HG03520 (cell line): ENCODE measurements at regions not wholly inside any gene's neighbourhood (a gene's known extent, or its start where the extent isn't known, plus 50 kb on each side); places are given as distances from the start of the nearest gene placed in this dataset.
"Not testable (repeated sequence)": the region's sequence is repeated elsewhere in the genome, so short reads cannot be mapped to it uniquely, and the experiment has no call there.

Source experiments
- ATAC-seq: cut with Tn5 transposase; IDR thresholded peaks from one replicate; pipeline ENCODE4 v1.9.1; 2021; ENCODE audit warnings: mild to moderate bottlenecking, moderate library complexity; ENCODE audit not compliant: unreplicated experiment

DNA sequence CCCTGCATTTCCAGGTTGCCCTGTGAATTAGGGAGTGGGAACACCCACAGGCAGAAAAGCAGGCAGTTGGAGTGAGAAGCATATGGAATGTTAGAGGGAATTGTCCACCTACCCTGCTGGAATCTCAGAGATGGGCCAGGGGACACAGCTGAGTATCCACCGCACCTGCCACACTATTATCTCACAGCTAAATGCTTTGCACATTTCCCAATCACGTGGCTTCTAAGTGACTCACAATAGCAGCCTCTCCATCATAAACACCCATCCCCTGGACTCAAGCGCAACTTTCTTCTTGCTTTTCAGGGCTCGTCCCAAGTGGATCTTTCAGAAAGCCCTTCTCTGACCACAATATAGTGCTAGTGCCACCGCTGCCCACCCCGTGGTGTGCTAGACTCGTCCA is 389.0 kb upstream of the LMCD1 start:
- ATAC-seq: no peak

DNA sequence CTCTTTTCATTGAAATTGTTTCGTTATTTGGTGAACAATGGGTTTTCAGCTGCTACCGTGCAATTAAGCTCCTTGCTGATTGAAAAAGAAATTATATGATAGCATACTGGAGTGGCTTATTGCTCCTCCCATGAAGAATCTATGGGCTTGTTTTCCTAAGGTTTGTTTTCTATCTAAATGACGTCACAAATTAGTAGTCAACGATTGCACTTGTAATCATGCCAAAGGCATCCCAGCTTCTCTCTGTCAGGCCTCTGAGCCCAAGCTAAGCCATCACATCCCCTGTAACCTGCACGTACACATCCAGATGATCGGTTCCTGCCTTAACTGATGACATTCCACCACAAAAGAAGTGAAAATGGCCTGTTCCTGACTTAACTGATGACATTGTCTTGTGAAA is 388.0 kb upstream of the LMCD1 start:
- ATAC-seq: no peak

DNA sequence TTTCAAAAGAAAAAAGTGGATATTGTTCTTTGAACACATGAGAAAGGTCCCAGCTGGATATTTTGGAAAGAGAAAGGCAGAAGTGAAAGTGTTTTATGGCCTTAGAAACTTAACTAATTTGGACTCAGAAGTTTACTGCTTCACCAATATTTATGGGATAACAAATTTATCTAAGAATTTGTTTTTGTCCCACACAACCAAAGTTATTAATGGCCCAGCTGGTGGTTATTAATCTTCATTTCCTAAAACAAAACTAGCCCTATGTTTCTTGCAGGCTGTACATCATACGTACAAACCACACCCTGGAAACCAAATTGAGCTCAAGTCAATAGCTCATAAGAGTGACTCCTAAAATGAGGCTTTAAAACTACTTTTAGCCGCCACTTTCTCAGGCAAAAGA is 372.9 kb upstream of the LMCD1 start:
- ATAC-seq: no peak

DNA sequence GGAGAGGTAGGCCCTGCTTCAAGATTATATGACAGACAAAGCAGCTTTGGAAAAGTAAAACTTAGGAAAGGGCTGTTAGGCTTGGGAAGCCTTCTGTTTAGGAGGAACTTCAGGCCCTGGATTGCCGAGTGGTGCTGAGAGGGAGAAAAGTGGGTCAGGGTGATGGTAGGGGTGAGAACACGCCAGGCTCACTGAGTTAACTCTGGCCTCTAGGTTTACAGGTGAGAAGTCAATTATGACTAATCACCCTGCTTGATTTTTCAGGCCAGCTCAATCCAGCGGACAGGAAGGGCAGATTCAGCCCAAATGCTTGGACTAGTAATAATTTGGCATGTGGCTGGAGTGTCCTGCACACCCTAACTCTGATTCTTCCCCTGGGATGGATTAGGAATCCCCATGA is 365.1 kb upstream of the LMCD1 start:
- no peak for ATAC-seq

DNA sequence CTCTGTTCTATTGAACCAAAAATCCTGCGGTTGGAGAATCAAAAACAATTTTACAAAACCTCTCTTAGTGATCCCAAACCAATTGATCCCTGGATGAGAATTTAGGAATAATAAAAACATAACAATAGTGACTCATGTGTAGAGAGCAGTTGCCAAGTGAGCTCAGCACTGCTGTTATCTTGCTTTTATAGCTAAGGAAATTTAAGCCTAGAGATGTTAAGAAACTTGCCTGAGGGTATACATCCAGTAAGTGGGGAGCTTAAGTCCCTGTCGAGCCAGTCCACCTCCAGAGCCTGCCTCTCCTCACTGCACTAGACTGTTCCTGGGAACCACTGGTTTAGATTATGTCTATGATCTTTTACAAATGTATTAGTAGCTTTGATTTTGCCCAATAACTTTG is 358.4 kb upstream of the LMCD1 start:
- no peak for ATAC-seq

DNA sequence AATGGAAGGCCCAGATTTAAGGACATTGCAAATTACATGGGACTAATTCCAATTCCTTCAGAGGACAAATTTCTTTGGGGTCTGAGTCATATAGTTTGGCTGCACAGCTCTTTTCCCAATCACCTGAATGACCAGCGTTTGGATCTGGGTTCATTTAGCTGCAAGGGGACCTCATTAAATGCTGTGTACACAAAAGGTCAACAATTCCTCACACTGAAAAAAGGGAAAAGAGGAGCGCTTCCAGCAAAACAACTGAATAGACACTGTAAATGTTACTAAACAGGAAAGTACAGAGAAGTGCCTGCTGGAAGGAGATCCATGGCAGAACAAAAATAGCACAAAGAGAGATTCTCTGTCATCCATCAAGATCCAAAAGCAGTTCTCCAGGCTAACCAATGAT is 356.0 kb upstream of the LMCD1 start:
- no peak for ATAC-seq

DNA sequence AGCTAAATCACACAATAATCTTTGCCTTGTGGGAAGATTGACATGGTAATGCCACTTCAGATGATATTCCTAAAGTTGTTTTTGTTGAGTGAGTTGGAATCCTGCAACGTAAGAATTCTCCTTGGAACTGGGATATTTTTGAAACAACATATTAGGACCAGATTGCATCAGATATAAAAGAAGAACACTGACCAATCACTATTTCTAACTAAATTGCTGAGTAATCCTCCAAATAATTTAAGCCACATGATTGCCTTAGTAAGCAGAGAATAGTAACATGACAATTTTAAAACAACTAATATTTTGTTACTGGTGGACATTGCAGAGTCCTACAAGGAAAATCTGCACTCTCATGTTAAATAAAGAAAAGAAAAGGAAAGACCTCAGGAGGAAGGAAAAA is 353.9 kb upstream of the LMCD1 start:
- no peak for ATAC-seq

DNA sequence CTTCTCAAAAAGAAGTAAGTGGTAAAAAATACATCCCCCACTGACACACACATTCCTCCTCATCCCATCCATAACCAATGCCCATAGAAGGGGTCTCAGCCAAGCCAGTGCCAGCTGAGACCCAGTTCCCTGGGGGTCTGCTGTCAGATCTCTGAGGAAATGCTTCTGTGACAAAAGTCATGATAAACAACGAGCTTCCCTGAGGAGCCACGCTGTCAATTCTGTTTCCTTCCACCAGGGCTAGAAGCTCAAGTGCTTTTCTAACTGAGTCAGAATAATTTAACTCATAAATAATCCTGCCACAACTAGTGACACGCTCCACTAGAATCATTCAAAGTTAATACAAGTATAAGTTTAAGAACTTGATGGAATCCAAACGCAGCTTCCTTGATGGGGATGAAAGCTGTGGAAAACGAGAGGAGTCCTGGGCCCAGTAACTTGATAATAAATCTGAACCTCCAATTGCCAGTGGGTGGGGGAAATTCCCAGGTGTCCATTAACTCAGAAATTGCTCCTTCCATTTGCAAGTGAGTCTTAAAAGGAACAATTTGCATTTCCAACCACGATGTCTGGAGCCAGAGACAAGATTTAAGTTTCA is 348.7 kb upstream of the LMCD1 start:
- ATAC-seq: no peak

DNA sequence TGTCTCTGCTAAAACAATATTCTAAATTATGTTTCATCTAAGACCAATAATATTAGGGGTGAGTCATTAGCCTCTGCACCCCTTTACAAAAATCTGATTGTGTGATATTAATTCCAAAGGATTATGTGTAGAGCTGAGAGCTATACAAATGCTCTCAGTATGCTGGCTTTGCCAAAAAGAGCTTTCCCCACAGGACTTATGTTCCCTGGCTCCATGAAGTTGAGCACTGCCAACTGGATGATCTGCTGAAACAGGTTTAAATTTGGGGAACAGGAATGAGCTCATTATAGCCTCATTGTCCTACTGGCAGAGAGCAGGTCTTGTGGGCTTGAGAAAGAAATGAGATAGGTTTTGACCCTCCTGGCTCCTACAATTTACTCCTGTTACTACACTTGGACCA is 347.8 kb upstream of the LMCD1 start:
- no peak for ATAC-seq

DNA sequence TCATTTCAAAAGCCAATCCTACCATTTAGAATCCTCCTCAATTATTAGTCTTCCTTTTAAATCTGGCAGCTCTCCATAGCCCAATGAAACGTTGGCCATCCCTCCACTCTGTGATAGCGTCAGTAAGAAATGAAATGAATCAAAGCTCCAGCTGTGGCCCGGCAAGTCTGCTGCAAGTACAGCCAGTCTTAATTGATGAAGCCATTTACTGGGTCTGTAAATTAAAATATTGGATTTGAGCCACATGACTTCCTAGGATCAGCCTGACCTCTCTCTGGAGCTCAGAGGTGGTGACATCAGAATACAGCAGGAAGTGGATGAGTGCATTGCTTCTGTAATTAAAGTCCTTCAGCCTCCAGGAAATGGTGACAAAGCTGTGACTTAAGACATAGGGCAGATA is 347.0 kb upstream of the LMCD1 start:
- ATAC-seq: no peak

DNA sequence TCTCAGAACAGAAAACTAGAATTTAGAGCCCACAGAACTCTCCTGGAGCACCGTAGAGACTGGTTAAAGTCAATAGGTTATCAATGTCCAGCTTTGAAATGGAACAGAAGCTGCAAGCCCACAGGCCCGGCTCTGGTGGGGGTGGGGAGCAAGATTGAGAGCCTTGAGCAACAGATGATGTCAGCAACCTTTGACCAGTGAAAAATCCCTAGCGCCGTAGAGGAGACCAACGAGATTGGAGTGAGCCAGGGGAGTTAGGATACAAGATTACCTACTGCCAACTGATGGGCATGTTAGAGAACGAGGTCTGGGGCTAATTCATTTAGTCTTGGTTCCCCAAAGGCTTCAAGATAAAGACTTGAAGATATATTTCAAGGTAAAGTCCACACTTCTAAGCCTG is 345.5 kb upstream of the LMCD1 start:
- no peak for ATAC-seq

DNA sequence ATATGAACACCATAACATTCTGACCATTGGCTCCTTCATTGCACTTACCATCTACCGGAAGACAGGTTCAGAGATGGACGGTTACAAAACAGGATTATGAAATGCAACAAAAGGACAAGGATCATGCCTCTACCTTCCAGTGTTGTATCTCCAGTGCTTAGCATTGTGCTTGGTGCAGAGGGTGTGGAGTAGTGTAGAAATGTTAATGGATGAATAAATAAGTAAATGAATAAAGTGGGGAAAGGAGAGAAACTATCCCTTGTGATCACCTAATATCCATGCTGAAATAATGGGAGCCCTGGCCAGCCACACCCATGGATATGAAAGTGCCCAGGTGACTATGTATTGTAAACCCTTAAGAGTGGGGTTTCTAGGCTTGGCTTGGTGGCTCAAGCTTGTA is 344.8 kb upstream of the LMCD1 start:
- no peak for ATAC-seq

DNA sequence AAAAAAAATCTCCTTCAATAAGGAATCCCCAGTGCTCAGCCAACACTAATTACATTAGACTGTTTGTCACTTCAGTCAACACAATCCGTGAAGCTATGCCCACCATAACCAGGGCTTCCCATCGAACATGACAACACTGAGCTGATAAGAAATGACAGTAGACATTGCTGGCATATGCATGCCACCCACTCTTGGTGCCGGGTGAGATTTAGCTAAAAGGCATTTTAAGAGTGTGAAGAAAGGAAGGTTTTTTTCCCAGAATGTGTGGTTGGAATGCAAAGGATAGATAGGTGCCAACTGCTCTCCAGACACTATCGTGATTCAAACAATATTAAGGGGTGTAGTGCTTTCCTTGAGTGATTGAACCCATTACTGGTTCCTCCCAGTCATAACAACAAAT is 344.0 kb upstream of the LMCD1 start:
- no peak for ATAC-seq

DNA sequence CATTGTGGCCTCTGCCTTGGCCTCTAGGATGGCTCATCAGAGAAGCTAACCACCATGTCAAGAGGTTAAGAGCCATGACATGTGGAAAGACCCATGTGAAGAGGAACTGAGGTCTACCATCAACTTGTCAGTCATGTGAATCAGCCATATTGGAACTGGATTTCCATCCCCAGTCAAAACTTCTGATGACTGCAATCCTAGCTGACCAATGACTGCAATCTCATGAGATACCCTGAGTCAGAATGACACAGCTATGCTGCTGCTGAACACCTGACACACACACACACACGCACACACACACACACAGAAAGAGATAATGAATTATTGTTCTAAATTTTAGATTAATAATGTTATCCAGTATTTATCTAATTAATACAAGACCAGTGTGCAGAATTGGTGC is 337.5 kb upstream of the LMCD1 start:
- ATAC-seq: no peak

DNA sequence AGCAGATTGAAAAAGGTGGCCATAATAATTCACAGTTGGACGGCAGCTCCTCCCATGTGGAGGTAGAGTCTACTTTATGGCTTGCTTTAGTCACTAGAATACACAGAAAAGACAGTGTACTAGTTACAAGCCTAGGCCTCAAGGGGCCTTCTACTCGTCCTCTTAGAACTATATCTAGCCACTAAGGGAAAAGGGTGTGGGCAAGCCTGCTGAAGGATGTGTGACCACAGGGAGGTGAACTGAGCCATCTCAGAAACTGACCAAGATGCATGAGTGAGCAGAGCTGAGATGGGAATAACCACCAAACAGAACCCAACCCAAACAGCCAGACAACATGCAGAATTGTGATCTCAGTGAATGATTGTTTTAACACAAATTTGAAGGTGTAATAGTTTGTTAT is 335.6 kb upstream of the LMCD1 start:
- ATAC-seq: no peak

DNA sequence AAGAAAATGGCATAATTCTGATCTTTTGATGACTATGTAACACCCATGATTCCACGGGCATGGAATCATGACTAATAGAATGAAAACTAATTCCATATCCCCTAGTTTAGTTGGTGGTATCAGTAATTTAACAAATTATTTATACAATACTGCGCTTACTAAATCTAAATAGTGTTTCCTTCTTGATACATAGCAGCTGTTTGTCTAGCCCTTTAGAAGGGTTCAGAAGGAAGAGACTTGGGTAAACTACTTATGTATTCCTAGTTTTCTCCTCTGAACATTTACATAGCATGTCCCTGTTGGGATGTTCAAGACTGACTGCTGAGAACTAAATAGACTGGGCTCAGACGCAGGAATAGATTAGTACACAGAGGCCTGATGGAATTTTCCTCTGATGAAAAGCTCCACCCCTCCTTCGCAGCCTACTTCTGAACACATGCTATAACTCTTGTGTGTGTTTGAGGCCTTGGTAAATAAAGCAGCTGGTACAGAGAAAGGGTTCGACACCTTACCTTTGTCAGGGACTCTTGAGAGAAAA is 330.6 kb upstream of the LMCD1 start:
- ATAC-seq: no peak

DNA sequence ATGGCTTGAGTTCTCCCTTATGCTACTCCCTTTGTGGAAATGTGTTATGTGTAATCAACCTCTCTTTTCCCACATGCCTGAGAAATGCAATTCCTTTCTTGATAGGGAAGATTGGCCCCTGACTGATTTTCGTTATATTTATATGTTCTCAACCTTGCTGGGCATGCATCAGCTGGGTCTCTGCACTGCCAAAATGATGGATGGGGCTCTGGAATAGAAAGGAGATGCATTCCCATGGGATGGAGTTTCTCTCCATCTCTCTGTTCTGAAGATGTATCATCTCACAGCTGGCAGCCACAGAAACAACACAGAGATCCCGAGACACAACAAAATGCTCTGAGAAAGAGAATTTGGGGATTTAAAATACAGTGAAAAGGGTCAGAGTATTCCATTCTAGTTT is 327.7 kb upstream of the LMCD1 start:
- no peak for ATAC-seq

DNA sequence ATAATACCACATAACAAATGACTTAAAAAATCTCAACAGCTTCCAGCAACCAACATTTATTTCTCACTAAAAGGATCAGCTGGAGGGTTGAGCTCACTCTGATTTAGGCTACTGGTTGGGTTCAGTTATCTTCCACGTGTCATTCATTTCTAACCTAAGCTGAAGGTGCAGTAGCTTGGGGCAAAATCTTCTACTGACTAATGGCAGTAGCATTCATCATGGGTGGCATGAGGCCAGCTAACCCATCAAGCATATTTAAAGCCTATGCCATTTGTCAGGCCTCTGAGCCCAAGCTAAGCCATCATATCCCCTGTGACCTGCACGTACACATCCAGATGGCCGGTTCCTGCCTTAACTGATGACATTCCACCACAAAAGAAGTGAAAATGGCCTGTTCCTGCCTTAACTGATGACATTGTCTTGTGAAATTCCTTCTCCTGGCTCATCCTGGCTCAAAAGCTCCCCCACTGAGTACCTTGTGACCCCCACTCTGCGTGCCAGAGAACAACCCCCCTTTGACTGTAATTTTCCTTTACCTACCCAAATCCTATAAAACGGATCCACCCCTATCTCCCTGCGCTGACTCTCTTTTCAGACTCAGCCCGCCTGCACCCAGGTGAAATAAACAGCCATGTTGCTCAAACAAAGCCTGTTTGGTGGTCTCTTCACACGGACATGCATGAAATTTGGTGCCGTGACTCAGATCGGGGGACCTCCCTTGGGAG is 324.7 kb upstream of the LMCD1 start:
- not testable (repeated sequence) for ATAC-seq

DNA sequence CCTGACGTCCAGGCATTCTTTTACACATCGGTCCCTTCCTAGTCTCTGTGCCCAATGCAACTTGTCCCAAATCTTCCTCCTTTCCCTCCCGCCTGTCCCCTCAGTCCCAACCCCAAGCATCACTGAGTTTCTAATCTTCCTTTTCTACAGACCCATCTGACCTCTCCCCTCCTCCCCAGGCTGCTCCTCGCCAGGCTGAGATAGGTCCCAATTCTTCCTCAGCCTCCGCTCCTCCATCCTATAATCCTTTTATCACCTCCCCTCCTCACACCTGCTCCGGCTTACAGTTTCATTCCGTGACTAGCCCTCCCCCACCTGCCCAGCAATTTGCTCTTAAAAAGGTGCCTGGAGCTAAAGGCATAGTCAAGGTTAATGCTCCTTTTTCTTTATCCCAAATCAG is 323.1 kb upstream of the LMCD1 start:
- not testable (repeated sequence) for ATAC-seq

DNA sequence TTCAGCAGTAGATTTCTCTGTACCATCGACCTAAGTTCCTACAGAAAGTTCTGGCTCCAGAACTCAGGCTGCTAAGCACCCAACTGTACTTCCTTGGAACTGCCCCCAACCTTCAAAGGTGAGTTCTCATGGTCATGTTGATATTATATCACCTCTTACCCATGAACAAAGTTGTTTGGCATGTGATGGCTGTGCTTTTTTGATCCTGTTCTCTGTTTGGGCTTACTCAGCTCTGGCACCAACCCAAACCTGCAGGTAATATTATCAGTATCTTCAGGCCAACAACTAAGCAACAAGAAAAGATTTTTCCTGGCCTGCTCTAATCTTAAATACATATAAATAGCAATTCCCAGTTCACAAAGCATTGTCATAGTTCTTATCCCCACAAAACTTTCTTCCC is 318.7 kb upstream of the LMCD1 start:
- no peak for ATAC-seq

DNA sequence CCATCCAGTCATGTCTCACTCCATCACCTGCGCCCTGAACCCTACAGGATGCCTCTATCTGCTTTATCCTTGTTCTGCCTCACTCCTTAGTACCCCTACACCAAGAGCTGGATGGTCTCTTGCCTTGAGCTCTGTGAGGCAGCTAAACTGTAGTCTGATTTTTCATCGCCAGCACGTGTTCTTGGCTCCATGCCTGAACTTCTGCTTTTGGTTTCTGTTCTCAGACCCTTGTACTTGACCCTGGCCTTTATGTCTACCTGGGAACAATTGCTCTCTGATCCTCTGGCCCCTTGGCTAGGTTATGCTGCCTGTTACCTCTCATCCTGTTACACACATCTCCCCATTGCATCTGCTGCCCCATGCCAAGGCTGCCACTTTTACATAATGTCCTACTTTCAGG is 318.0 kb upstream of the LMCD1 start:
- peak; percentile 77 for ATAC-seq

DNA sequence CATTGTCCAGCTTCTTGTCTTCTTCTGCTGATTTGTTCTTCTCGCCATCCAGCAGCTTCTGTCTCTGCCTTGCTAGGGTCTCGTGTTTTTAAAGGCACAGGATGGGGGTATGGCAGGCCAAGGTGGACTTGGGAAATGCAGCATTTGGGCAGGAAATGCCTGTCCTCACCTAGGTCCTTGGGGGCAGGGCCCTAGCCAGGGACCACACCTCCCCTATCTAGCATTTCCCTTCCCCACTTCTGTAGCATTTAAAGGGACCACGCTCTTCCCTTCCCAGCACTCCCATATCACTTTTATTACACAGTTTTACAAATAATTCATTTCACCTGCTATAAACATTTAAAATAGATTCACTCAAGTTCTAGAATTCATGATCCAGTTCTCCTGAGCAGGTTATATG is 315.4 kb upstream of the LMCD1 start:
- ATAC-seq: no peak

DNA sequence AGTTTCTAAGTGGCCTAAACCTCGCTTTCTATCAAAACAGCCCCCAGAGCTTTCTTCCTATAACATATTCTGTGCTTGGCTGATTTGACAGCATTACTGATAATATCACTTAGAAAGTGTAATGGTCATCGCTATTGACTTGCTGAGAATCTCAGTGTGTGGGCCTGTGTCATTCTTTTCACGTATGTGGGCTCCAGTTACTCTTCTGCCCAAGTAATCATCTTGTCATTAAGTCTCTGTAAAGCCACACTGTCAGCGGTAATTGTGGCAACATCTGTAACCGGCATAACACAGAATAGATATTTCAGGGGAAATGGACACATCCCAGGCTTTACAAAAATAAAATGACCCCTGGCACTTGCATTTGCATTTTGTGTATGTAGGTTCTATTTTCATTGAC is 313.6 kb upstream of the LMCD1 start:
- ATAC-seq: no peak
